MCF 10A (cell line): ENCODE measurements at regions not wholly inside any gene's neighbourhood (a gene's known extent, or its start where the extent isn't known, plus 50 kb on each side); places are given as distances from the start of the nearest gene placed in this dataset.

Experiments
- BruUV-seq: library from RNA; stranded (reverse); fragments of 400-500 nt; replicated peaks from 2 replicates; lab custom pipeline; 2021; lab: Mats Ljungman, UMichigan
- CTCF ChIA-PET: fragments of 300-600 bp; sonication (Branson Sonifier 250); formaldehyde crosslinking; extraction: SDS; loops from one replicate; lab custom pipeline; 2021; ENCODE audit warnings: antibody characterized with exemption, inconsistent platforms; lab: Yijun Ruan, JAX
- POLR2A ChIA-PET: fragments of 300-600, 350-650 bp; sonication (Branson Sonifier 250); formaldehyde crosslinking; extraction: SDS; loops from one replicate; lab custom pipeline; 2020; ENCODE audit warnings: antibody characterized with exemption, inconsistent platforms; lab: Yijun Ruan, JAX
- DNase-seq: peaks from one replicate; pipeline ENCODE4 v3.0.0-alpha.2; 2018; ENCODE audit not compliant: unreplicated experiment
- H3K27ac Mint-ChIP-seq: one replicate; pipeline ENCODE4 v1.8.0; 2022; ENCODE audit warnings: mild to moderate bottlenecking, low read depth, mixed read lengths; ENCODE audit not compliant: unreplicated experiment
- H3K27me3 Mint-ChIP-seq: one replicate; pipeline ENCODE4 v1.8.0; 2022; ENCODE audit warnings: mixed read lengths; ENCODE audit not compliant: insufficient read depth, unreplicated experiment
- H3K36me3 Mint-ChIP-seq: one replicate; pipeline ENCODE4 v1.8.0; 2022; ENCODE audit warnings: mild to moderate bottlenecking, moderate library complexity, mixed read lengths; ENCODE audit not compliant: insufficient read depth, unreplicated experiment
- H3K4me1 Mint-ChIP-seq: one replicate; pipeline ENCODE4 v1.8.0; 2022; ENCODE audit warnings: mixed read lengths; ENCODE audit not compliant: insufficient read depth, unreplicated experiment
- H3K4me3 Mint-ChIP-seq: one replicate; pipeline ENCODE4 v1.8.0; 2022; ENCODE audit warnings: mild to moderate bottlenecking, moderate library complexity, mixed read lengths; ENCODE audit not compliant: unreplicated experiment
- H3K9me3 Mint-ChIP-seq: one replicate; pipeline ENCODE4 v1.8.0; 2022; ENCODE audit warnings: mixed read lengths; ENCODE audit not compliant: unreplicated experiment
- CTCF ChIP-seq: fragments of 200-600 bp; IDR thresholded peaks from one replicate; pipeline ENCODE4 v1.8.0; 2022; ENCODE audit warnings: antibody characterized with exemption, mild to moderate bottlenecking; ENCODE audit not compliant: unreplicated experiment
- intact Hi-C: fragments of 100-400 bp; cut with micrococcal nuclease; formaldehyde crosslinking; loops from 2 replicates; pipeline ENCODE4 v1.14.1; 2022

- Mint-ChIP-seq H3K4me1 (no peaks in the 10 kb centered on the region), H3K27ac (no peak overlapping the region), H3K9me3 (no peaks in the 10 kb centered on the region), H3K36me3 (no peaks in the 10 kb centered on the region), H3K27me3 (peaks cover 26% of the 10 kb centered on the region), H3K4me3 (no peak overlapping the region)
- DNase-seq, result no peak
- ChIA-PET CTCF (interaction anchor here (0.8 to 2.2 kb wide), 2 partner anchors 10 to 13 kb away, joined by 3 to 14 read pairs; no protein-coding TSS in a partner anchor), POLR2A (no interaction called here)
- intact Hi-C loops, result no loop called here
- BruUV-seq, result no TSS peak
- TF ChIP-seq CTCF, result no peak
Measured at GRCh38 chr3:81315030-81315429, 446.4 kb downstream of the GBE1 start.

GRCh38 chr3:81311321-81311720 lies 450.1 kb downstream of the GBE1 start:
- Mint-ChIP-seq H3K27ac (no peak overlapping the region), H3K4me3 (no peak overlapping the region), H3K4me1 (no peaks in the 10 kb centered on the region), H3K27me3 (peaks cover 5% of the 10 kb centered on the region), H3K36me3 (no peaks in the 10 kb centered on the region), H3K9me3 (no peaks in the 10 kb centered on the region)
- intact Hi-C loops, result no loop called here
- CTCF ChIA-PET, result interaction anchor here (1.5 kb wide), 1 partner anchor 9 kb away, joined by 7 read pairs; no protein-coding TSS in a partner anchor
- TF ChIP-seq CTCF, result no peak
- no TSS peak for BruUV-seq
- DNase-seq, result no peak
- POLR2A ChIA-PET, result no interaction called here

- no peak overlapping the region for H3K27ac Mint-ChIP-seq
- no peaks in the 10 kb centered on the region for H3K36me3 Mint-ChIP-seq
- intact Hi-C loops, result no loop called here
- TF ChIP-seq CTCF, result no peak
- ChIA-PET CTCF (no interaction called here), POLR2A (no interaction called here)
- DNase-seq, result no peak
- no TSS peak for BruUV-seq
- no peaks in the 10 kb centered on the region for H3K4me1 Mint-ChIP-seq
- no peak overlapping the region for H3K4me3 Mint-ChIP-seq
- no peaks in the 10 kb centered on the region for H3K9me3 Mint-ChIP-seq
- H3K27me3 Mint-ChIP-seq, result no peaks in the 10 kb centered on the region
Measured at GRCh38 chr3:81308306-81308705, 453.1 kb downstream of the GBE1 start.

- POLR2A ChIA-PET, result no interaction called here
- TF ChIP-seq CTCF, result no peak
- CTCF ChIA-PET, result interaction anchor here (1.1 kb wide), 1 partner anchor 335 kb away, joined by 3 read pairs; no protein-coding TSS in a partner anchor
Measured at GRCh38 chr3:81307221-81307620, 454.2 kb downstream of the GBE1 start.

More at GRCh38 chr3:81307221-81307620, 454.2 kb downstream of the GBE1 start:
- no TSS peak for BruUV-seq
- no peak for DNase-seq
- Mint-ChIP-seq H3K4me1 (no peaks in the 10 kb centered on the region), H3K9me3 (no peaks in the 10 kb centered on the region), H3K27ac (no peak overlapping the region), H3K36me3 (no peaks in the 10 kb centered on the region), H3K4me3 (no peak overlapping the region), H3K27me3 (no peaks in the 10 kb centered on the region)
- intact Hi-C loops, result no loop called here
